ENCODE measurements at regions not wholly inside any gene's neighbourhood (a gene's known extent, or its start where the extent isn't known, plus 50 kb on each side); places are given as distances from the start of the nearest gene placed in this dataset.

- TF ChIP-seq ZNF274 (IDR thresholded peaks at IDR 0.05; ENCODE audit: low read depth, low read length) = no peak
- no peak for TF ChIP-seq YY1 (IDR thresholded peaks at IDR 0.05; ENCODE audit: insufficient read depth, insufficient read length)
- TF ChIP-seq SUZ12 (IDR thresholded peaks at IDR 0.05; ENCODE audit: extremely low read depth, insufficient read depth, insufficient read length) = no peak
- Histone ChIP-seq H3K27me3 (ENCODE audit: insufficient read depth, insufficient read length) (no peaks in the 10 kb centered on the region), H3K9ac (ENCODE audit: insufficient read length, low read depth) (no peak overlapping the region), H3K4me1 (ENCODE audit: insufficient read depth, insufficient read length) (no peaks in the 10 kb centered on the region), H3K9me3 (ENCODE audit: insufficient read depth, low read length) (no peaks in the 10 kb centered on the region), H3K36me3 (ENCODE audit: insufficient read depth, insufficient read length, low read length) (no peaks in the 10 kb centered on the region), H3K4me3 (ENCODE audit: insufficient read length, low read depth) (no peak overlapping the region)
- DNase-seq (ENCODE audit: low read depth, low spot score) = no peak
These were observed 544.3 kb upstream of the DPP6 start for GRCh38 chr7:153507885-153508284.

GRCh38 chr7:153509768-153510167 lies 542.4 kb upstream of the DPP6 start:
- H3K4me3 ChIP-seq (ENCODE audit: insufficient read length, low read depth) = no peak overlapping the region
- DNase-seq (ENCODE audit: low read depth, low spot score) = no peak
- no peaks in the 10 kb centered on the region for H3K9me3 ChIP-seq (ENCODE audit: insufficient read depth, low read length)
- no peaks in the 10 kb centered on the region for H3K36me3 ChIP-seq (ENCODE audit: insufficient read depth, insufficient read length, low read length)
- no peaks in the 10 kb centered on the region for H3K27me3 ChIP-seq (ENCODE audit: insufficient read depth, insufficient read length)
- H3K9ac ChIP-seq (ENCODE audit: insufficient read length, low read depth) = no peak overlapping the region
- H3K4me1 ChIP-seq (ENCODE audit: insufficient read depth, insufficient read length) = no peaks in the 10 kb centered on the region
- TF ChIP-seq YY1 (IDR thresholded peaks at IDR 0.05; ENCODE audit: insufficient read depth, insufficient read length) = no peak
- TF ChIP-seq ZNF274 (IDR thresholded peaks at IDR 0.05; ENCODE audit: low read depth, low read length) = no peak
- no peak for TF ChIP-seq SUZ12 (IDR thresholded peaks at IDR 0.05; ENCODE audit: extremely low read depth, insufficient read depth, insufficient read length)

DNA sequence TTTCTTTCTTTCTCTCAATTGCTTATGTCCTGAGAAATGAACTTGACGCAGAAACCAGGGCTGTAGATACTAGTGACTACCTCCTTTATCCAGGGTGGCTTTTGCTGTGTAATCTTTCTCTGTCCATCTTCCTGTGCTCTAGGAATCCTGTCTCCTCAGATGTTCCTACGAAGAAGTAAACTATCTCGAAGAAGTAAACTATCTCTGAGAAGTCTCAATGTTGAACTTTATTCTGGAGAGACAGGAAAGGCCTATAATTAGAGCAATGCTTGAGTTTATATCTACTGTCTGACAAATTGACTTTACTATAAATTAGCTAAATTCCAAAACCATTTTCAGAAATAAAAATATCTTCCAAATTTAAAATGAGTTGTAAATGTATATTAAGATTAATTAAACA lies 541.5 kb upstream of the DPP6 start:
- H3K4me1 ChIP-seq (ENCODE audit: insufficient read depth, insufficient read length) = no peaks in the 10 kb centered on the region
- no peaks in the 10 kb centered on the region for H3K36me3 ChIP-seq (ENCODE audit: insufficient read depth, insufficient read length, low read length)
- H3K4me3 ChIP-seq (ENCODE audit: insufficient read length, low read depth) = no peak overlapping the region
- DNase-seq (ENCODE audit: low read depth, low spot score) = no peak
- H3K9me3 ChIP-seq (ENCODE audit: insufficient read depth, low read length) = no peaks in the 10 kb centered on the region
- H3K9ac ChIP-seq (ENCODE audit: insufficient read length, low read depth) = no peak overlapping the region
- TF ChIP-seq SUZ12 (IDR thresholded peaks at IDR 0.05; ENCODE audit: extremely low read depth, insufficient read depth, insufficient read length) (no peak), YY1 (IDR thresholded peaks at IDR 0.05; ENCODE audit: insufficient read depth, insufficient read length) (no peak), ZNF274 (IDR thresholded peaks at IDR 0.05; ENCODE audit: low read depth, low read length) (no peak)
- H3K27me3 ChIP-seq (ENCODE audit: insufficient read depth, insufficient read length) = no peaks in the 10 kb centered on the region

- Histone ChIP-seq H3K27me3 (ENCODE audit: insufficient read depth, insufficient read length) (no peaks in the 10 kb centered on the region), H3K9me3 (ENCODE audit: insufficient read depth, low read length) (no peaks in the 10 kb centered on the region), H3K4me1 (ENCODE audit: insufficient read depth, insufficient read length) (no peaks in the 10 kb centered on the region), H3K9ac (ENCODE audit: insufficient read length, low read depth) (no peak overlapping the region), H3K4me3 (ENCODE audit: insufficient read length, low read depth) (no peak overlapping the region), H3K36me3 (ENCODE audit: insufficient read depth, insufficient read length, low read length) (no peaks in the 10 kb centered on the region)
- TF ChIP-seq SUZ12 (IDR thresholded peaks at IDR 0.05; ENCODE audit: extremely low read depth, insufficient read depth, insufficient read length) = no peak
- no peak for TF ChIP-seq ZNF274 (IDR thresholded peaks at IDR 0.05; ENCODE audit: low read depth, low read length)
- TF ChIP-seq YY1 (IDR thresholded peaks at IDR 0.05; ENCODE audit: insufficient read depth, insufficient read length) = no peak
- no peak for DNase-seq (ENCODE audit: low read depth, low spot score)
These were observed 538.2 kb upstream of the DPP6 start for GRCh38 chr7:153514032-153514431.

DNA sequence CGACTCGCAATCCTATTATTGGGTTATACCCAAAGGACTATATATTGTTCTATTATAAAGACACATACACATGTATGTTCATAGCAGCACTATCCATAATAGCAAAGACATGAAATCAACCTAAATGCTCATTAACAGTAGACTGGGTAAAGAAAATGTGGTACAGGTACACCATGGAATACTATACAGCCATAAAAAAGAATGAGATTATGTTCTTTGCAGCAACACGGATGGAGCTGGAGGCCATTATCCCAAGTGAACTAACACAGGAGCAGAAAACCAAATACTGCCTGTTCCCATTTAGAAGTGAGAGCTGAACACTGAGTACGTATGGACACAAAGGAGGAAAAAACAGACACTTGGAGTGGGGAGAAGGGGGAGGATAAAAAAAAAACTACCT lies 536.8 kb upstream of the DPP6 start:
- H3K27me3 ChIP-seq (ENCODE audit: insufficient read depth, insufficient read length) = no peaks in the 10 kb centered on the region
- no peaks in the 10 kb centered on the region for H3K9me3 ChIP-seq (ENCODE audit: insufficient read depth, low read length)
- TF ChIP-seq YY1 (IDR thresholded peaks at IDR 0.05; ENCODE audit: insufficient read depth, insufficient read length) (no peak), ZNF274 (IDR thresholded peaks at IDR 0.05; ENCODE audit: low read depth, low read length) (no peak), SUZ12 (IDR thresholded peaks at IDR 0.05; ENCODE audit: extremely low read depth, insufficient read depth, insufficient read length) (no peak)
- no peaks in the 10 kb centered on the region for H3K36me3 ChIP-seq (ENCODE audit: insufficient read depth, insufficient read length, low read length)
- H3K9ac ChIP-seq (ENCODE audit: insufficient read length, low read depth) = no peak overlapping the region
- no peak for DNase-seq (ENCODE audit: low read depth, low spot score)
- no peaks in the 10 kb centered on the region for H3K4me1 ChIP-seq (ENCODE audit: insufficient read depth, insufficient read length)
- no peak overlapping the region for H3K4me3 ChIP-seq (ENCODE audit: insufficient read length, low read depth)

DNA sequence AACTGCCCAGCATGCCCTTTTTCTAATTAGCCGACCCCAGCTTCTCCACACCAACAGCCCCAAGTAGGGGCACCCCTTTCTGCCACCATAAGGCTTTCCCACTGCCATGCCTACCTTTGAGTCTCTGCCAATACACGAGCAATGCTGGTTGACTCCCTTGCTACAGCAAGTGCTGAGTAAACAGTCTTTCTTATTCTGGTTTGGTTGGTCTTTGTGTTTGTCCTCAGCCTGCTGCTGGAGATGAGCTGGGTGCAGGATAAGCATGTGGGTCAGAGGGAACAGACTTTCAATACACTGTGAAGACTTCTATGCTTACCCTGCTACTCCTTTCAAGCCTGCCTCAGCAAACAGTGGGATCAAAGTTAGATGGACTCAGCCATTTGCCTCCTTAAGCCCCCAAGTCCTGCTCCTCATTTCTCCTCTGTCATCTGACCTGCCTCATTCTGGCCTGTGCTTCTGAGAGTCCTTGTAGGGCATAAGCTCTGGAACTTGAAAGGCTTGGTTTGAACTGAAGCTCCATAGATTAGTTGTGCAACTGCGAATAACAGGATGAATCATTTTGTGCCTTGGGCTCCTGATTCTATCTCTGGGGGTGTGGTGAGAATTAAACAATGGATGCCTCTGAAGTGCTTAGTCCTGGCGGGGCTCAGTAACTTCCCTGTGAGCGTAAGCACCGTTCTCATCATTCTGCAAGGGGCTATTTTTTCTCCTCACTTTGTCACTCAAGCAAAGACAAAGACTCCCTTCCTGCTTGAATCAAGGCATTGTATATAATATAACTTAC lies 533.8 kb upstream of the DPP6 start:
- no peaks in the 10 kb centered on the region for H3K9me3 ChIP-seq (ENCODE audit: insufficient read depth, low read length)
- peaks cover 3% of the 10 kb centered on the region for H3K4me1 ChIP-seq (ENCODE audit: insufficient read depth, insufficient read length)
- TF ChIP-seq YY1 (IDR thresholded peaks at IDR 0.05; ENCODE audit: insufficient read depth, insufficient read length) (no peak), SUZ12 (IDR thresholded peaks at IDR 0.05; ENCODE audit: extremely low read depth, insufficient read depth, insufficient read length) (no peak), ZNF274 (IDR thresholded peaks at IDR 0.05; ENCODE audit: low read depth, low read length) (no peak)
- no peaks in the 10 kb centered on the region for H3K36me3 ChIP-seq (ENCODE audit: insufficient read depth, insufficient read length, low read length)
- no peak for DNase-seq (ENCODE audit: low read depth, low spot score)
- H3K4me3 ChIP-seq (ENCODE audit: insufficient read length, low read depth) = no peak overlapping the region
- H3K27me3 ChIP-seq (ENCODE audit: insufficient read depth, insufficient read length) = no peaks in the 10 kb centered on the region
- no peak overlapping the region for H3K9ac ChIP-seq (ENCODE audit: insufficient read length, low read depth)

DNA sequence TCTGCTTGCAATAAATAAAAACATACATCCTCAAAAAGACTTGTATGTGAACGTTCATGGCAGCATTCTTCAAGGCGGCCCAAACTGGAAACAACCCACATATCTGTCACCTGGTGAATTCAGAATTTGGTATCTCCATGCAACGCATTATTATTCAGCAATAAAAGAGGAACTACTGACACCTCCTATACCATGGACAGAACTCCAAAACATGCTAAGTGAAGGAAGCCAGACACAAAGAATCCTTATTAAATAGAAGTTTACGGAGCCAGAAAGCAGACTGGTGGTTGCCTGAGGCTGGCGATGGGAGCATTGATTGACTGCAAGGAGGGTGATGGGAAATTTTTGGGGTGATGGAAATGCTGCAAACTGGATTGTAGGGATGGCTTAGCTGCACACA lies 530.8 kb upstream of the DPP6 start:
- no peak overlapping the region for H3K4me3 ChIP-seq (ENCODE audit: insufficient read length, low read depth)
- peaks cover 3% of the 10 kb centered on the region for H3K4me1 ChIP-seq (ENCODE audit: insufficient read depth, insufficient read length)
- H3K36me3 ChIP-seq (ENCODE audit: insufficient read depth, insufficient read length, low read length) = no peaks in the 10 kb centered on the region
- no peaks in the 10 kb centered on the region for H3K9me3 ChIP-seq (ENCODE audit: insufficient read depth, low read length)
- no peak overlapping the region for H3K9ac ChIP-seq (ENCODE audit: insufficient read length, low read depth)
- no peak for DNase-seq (ENCODE audit: low read depth, low spot score)
- H3K27me3 ChIP-seq (ENCODE audit: insufficient read depth, insufficient read length) = no peaks in the 10 kb centered on the region
- TF ChIP-seq YY1 (IDR thresholded peaks at IDR 0.05; ENCODE audit: insufficient read depth, insufficient read length) = no peak
- TF ChIP-seq SUZ12 (IDR thresholded peaks at IDR 0.05; ENCODE audit: extremely low read depth, insufficient read depth, insufficient read length) = no peak
- no peak for TF ChIP-seq ZNF274 (IDR thresholded peaks at IDR 0.05; ENCODE audit: low read depth, low read length)

Data from NT2/D1 (cell line).